GM19397 (cell line): ENCODE measurements at regions not wholly inside any gene's neighbourhood (a gene's known extent, or its start where the extent isn't known, plus 50 kb on each side); places are given as distances from the start of the nearest gene placed in this dataset.
"Not testable (repeated sequence)": the region's sequence is repeated elsewhere in the genome, so short reads cannot be mapped to it uniquely, and the experiment has no call there.

Experiments used
- ATAC-seq: cut with Tn5 transposase; IDR thresholded peaks from one replicate; pipeline ENCODE4 v1.9.1; 2021; ENCODE audit warnings: mild to moderate bottlenecking, moderate library complexity; ENCODE audit not compliant: unreplicated experiment

- ATAC-seq: no peak
Measured at GRCh38 chr2:64792995-64793639, 139.4 kb upstream of the SERTAD2 start.

- no peak for ATAC-seq
Measured at GRCh38 chr2:64793701-64794100, 140.0 kb upstream of the SERTAD2 start.

- ATAC-seq: no peak
Measured at GRCh38 chr2:64794426-64794995, 140.8 kb upstream of the SERTAD2 start.

- no peak for ATAC-seq
Measured at GRCh38 chr2:64795024-64795592, 141.4 kb upstream of the SERTAD2 start.

- ATAC-seq: no peak
Measured at GRCh38 chr2:64796926-64797325, 143.2 kb upstream of the SERTAD2 start.

GRCh38 chr2:64797881-64798575 lies 144.3 kb upstream of the SERTAD2 start:
- ATAC-seq: no peak

GRCh38 chr2:64799592-64800252 lies 146.0 kb upstream of the SERTAD2 start:
- ATAC-seq: no peak

- no peak for ATAC-seq
Measured at GRCh38 chr2:64803776-64804175, 150.1 kb upstream of the SERTAD2 start.

- no peak for ATAC-seq
Measured at GRCh38 chr2:64804651-64805050, 150.9 kb upstream of the SERTAD2 start.

- no peak for ATAC-seq
Measured at GRCh38 chr2:64807417-64807816, 153.7 kb upstream of the SERTAD2 start.

GRCh38 chr2:64808092-64808491 lies 154.4 kb upstream of the SERTAD2 start:
- ATAC-seq: no peak

- ATAC-seq: no peak
Measured at GRCh38 chr2:64808754-64809153, 155.0 kb upstream of the SERTAD2 start.

GRCh38 chr2:64809216-64809615 lies 155.5 kb upstream of the SERTAD2 start:
- ATAC-seq: no peak

GRCh38 chr2:64812285-64812684 lies 158.6 kb upstream of the SERTAD2 start:
- no peak for ATAC-seq

GRCh38 chr2:64814007-64814406 lies 160.3 kb upstream of the SERTAD2 start:
- no peak for ATAC-seq

- not testable (repeated sequence) for ATAC-seq
Measured at GRCh38 chr2:64816526-64816925, 162.8 kb upstream of the SERTAD2 start.

GRCh38 chr2:64817453-64817852 lies 163.7 kb upstream of the SERTAD2 start:
- ATAC-seq: no peak

- ATAC-seq: no peak
Measured at GRCh38 chr2:64818664-64819060, 164.9 kb upstream of the SERTAD2 start.

GRCh38 chr2:64819361-64819760 lies 165.6 kb upstream of the SERTAD2 start:
- peak; percentile 25 for ATAC-seq

GRCh38 chr2:64819774-64820688 lies 166.3 kb upstream of the SERTAD2 start:
- ATAC-seq: peak; percentile 82
